Muscle of leg (tissue), 3 donors: ENCODE measurements at regions not wholly inside any gene's neighbourhood (a gene's known extent, or its start where the extent isn't known, plus 50 kb on each side); places are given as distances from the start of the nearest gene placed in this dataset.
"Not testable (repeated sequence)": the region's sequence is repeated elsewhere in the genome, so short reads cannot be mapped to it uniquely, and the experiment has no call there.

Source experiments
- DNase-seq: peaks from one replicate; pipeline ENCODE4 v3.0.0; 2013
- H3K27ac ChIP-seq: one replicate; pipeline ENCODE4 v1.5.1; 2013; ENCODE audit warnings: mild to moderate bottlenecking, low read length, control low read depth
- H3K27me3 ChIP-seq: one replicate; pipeline ENCODE4 v1.6.1; 2013; ENCODE audit warnings: low read length; ENCODE audit not compliant: control insufficient read depth, insufficient read depth
- H3K36me3 ChIP-seq: one replicate; pipeline ENCODE4 v1.6.1; 2013; ENCODE audit warnings: low read length; ENCODE audit not compliant: control insufficient read depth, insufficient read depth
- H3K4me1 ChIP-seq: one replicate; pipeline ENCODE4 v1.6.1; 2013; ENCODE audit warnings: low read length; ENCODE audit not compliant: control insufficient read depth, insufficient read depth
- H3K4me3 ChIP-seq: one replicate; pipeline ENCODE4 v1.5.1; 2013; ENCODE audit warnings: low read length, control low read depth
- H3K9me3 ChIP-seq: replicated peaks from 2 replicates; pipeline ENCODE4 v1.6.1; 2013; ENCODE audit warnings: low read depth, low read length; ENCODE audit not compliant: control insufficient read depth
- WGBS: methylation state at CpG from one replicate; pipeline ENCODE4 v1.1.5; 2013; ENCODE audit warnings: missing lambda C conversion rate; ENCODE audit not compliant: insufficient coverage; 5-methylcytosine and 5-hydroxymethylcytosine counted together

GRCh38 chr20:56724241-56724757 lies 95.2 kb downstream of the TFAP2C start:
- H3K27me3 ChIP-seq: no peaks in the 10 kb centered on the region
- H3K36me3 ChIP-seq: no peaks in the 10 kb centered on the region
- H3K4me1 ChIP-seq: no peaks in the 10 kb centered on the region
- DNase-seq: no peak
- no peaks in the 10 kb centered on the region for H3K9me3 ChIP-seq
- 52% methylated on average over 5 of the region's 5 CpGs for WGBS
- no peak overlapping the region for H3K4me3 ChIP-seq
- H3K27ac ChIP-seq: no peak overlapping the region

GRCh38 chr20:56730003-56730402 lies 100.9 kb downstream of the TFAP2C start:
- H3K27ac ChIP-seq: no peak overlapping the region
- H3K36me3 ChIP-seq: no peaks in the 10 kb centered on the region
- H3K4me1 ChIP-seq: no peaks in the 10 kb centered on the region
- 89% methylated on average over 7 of the region's 8 CpGs for WGBS
- H3K27me3 ChIP-seq: peaks cover 3% of the 10 kb centered on the region
- no peak overlapping the region for H3K4me3 ChIP-seq
- DNase-seq: no peak
- H3K9me3 ChIP-seq: no peaks in the 10 kb centered on the region

- H3K36me3 ChIP-seq: no peaks in the 10 kb centered on the region
- no peak for DNase-seq
- WGBS: 30% methylated on average over 5 of the region's 7 CpGs
- no peak overlapping the region for H3K4me3 ChIP-seq
- no peaks in the 10 kb centered on the region for H3K4me1 ChIP-seq
- H3K27ac ChIP-seq: no peak overlapping the region
- peaks cover 8% of the 10 kb centered on the region for H3K27me3 ChIP-seq
- no peaks in the 10 kb centered on the region for H3K9me3 ChIP-seq
Observed at GRCh38 chr20:56730996-56731395, 101.9 kb downstream of the TFAP2C start.

- no peak overlapping the region for H3K4me3 ChIP-seq
Observed at GRCh38 chr20:56731476-56731875, 102.4 kb downstream of the TFAP2C start.

GRCh38 chr20:56733967-56734366 lies 104.9 kb downstream of the TFAP2C start:
- H3K4me1 ChIP-seq: no peaks in the 10 kb centered on the region
- no CpG with 5 or more reads among the region's 6 CpGs for WGBS
- no peak for DNase-seq
- no peak overlapping the region for H3K4me3 ChIP-seq
- peaks cover 14% of the 10 kb centered on the region for H3K27me3 ChIP-seq
- H3K27ac ChIP-seq: no peak overlapping the region
- H3K36me3 ChIP-seq: no peaks in the 10 kb centered on the region
- no peaks in the 10 kb centered on the region for H3K9me3 ChIP-seq

More at GRCh38 chr20:56731476-56731875, 102.4 kb downstream of the TFAP2C start:
- 100% methylated on average over 2 of the region's 4 CpGs for WGBS
- Histone ChIP-seq H3K9me3 (no peaks in the 10 kb centered on the region), H3K36me3 (no peaks in the 10 kb centered on the region), H3K27me3 (peaks cover 12% of the 10 kb centered on the region), H3K27ac (no peak overlapping the region), H3K4me1 (no peaks in the 10 kb centered on the region)
- DNase-seq: no peak

- Histone ChIP-seq H3K36me3 (no peaks in the 10 kb centered on the region), H3K4me3 (no peak overlapping the region), H3K9me3 (no peaks in the 10 kb centered on the region), H3K27ac (no peak overlapping the region), H3K27me3 (peaks cover 20% of the 10 kb centered on the region), H3K4me1 (no peaks in the 10 kb centered on the region)
- 39% methylated on average over 14 of the region's 15 CpGs for WGBS
- no peak for DNase-seq
Observed at GRCh38 chr20:56735084-56735642, 106.1 kb downstream of the TFAP2C start.

- DNase-seq: no peak
- Histone ChIP-seq H3K4me1 (no peaks in the 10 kb centered on the region), H3K4me3 (no peak overlapping the region), H3K36me3 (no peaks in the 10 kb centered on the region), H3K27ac (no peak overlapping the region), H3K9me3 (no peaks in the 10 kb centered on the region), H3K27me3 (peaks cover 25% of the 10 kb centered on the region)
- 12% methylated on average over 4 of the region's 10 CpGs for WGBS
Observed at GRCh38 chr20:56736285-56736857, 107.3 kb downstream of the TFAP2C start.

- 52% methylated on average over 3 of the region's 4 CpGs for WGBS
- H3K27ac ChIP-seq, H3K36me3 ChIP-seq, DNase-seq, H3K9me3 ChIP-seq, H3K4me1 ChIP-seq, H3K4me3 ChIP-seq: not testable (repeated sequence)
- H3K27me3 ChIP-seq: peaks cover 31% of the 10 kb centered on the region
Observed at GRCh38 chr20:56744325-56744821, 115.3 kb downstream of the TFAP2C start.

GRCh38 chr20:56748476-56749377 lies 119.6 kb downstream of the TFAP2C start:
- DNase-seq: no peak
- Histone ChIP-seq H3K27ac (no peak overlapping the region), H3K27me3 (peaks cover 38% of the 10 kb centered on the region), H3K9me3 (no peaks in the 10 kb centered on the region), H3K36me3 (no peaks in the 10 kb centered on the region), H3K4me1 (no peaks in the 10 kb centered on the region), H3K4me3 (no peak overlapping the region)
- 32% methylated on average over 7 of the region's 8 CpGs for WGBS

GRCh38 chr20:56750430-56750829 lies 121.3 kb downstream of the TFAP2C start:
- no peaks in the 10 kb centered on the region for H3K9me3 ChIP-seq
- H3K4me3 ChIP-seq: no peak overlapping the region
- H3K27ac ChIP-seq: no peak overlapping the region
- 8% methylated on average over 14 of the region's 17 CpGs for WGBS
- no peak for DNase-seq
- peaks cover 35% of the 10 kb centered on the region for H3K27me3 ChIP-seq
- no peaks in the 10 kb centered on the region for H3K36me3 ChIP-seq
- no peaks in the 10 kb centered on the region for H3K4me1 ChIP-seq
